Smooth muscle cell (in vitro differentiated cells): ENCODE measurements at regions not wholly inside any gene's neighbourhood (a gene's known extent, or its start where the extent isn't known, plus 50 kb on each side); places are given as distances from the start of the nearest gene placed in this dataset.

Source experiments
- DNase-seq: peaks from one replicate; lab custom pipeline; 2025; ENCODE audit not compliant: unreplicated experiment; lab: John Stamatoyannopoulos, UW
- H2AFZ ChIP-seq: fragments of 200-600 bp; sonication (generic); 2 replicates; pipeline ENCODE4 v1.6.0; 2016; ENCODE audit warnings: antibody characterized with exemption, low read depth, mild to moderate bottlenecking
- H3F3A ChIP-seq: fragments of 200-600 bp; sonication (generic); 2 replicates; pipeline ENCODE4 v1.6.0; 2017; ENCODE audit warnings: antibody characterized with exemption, low read depth
- H3K27ac ChIP-seq: fragments of 200-600 bp; sonication (generic); 2 replicates; pipeline ENCODE4 v1.5.1; 2016; ENCODE audit warnings: low read depth, mild to moderate bottlenecking
- H3K27me3 ChIP-seq: fragments of 200-600 bp; sonication (generic); 2 replicates; pipeline ENCODE4 v1.6.1; 2016; ENCODE audit warnings: low read depth, mild to moderate bottlenecking
- H3K36me3 ChIP-seq: fragments of 200-600 bp; sonication (generic); 2 replicates; pipeline ENCODE4 v1.5.1; 2016; ENCODE audit warnings: low read depth
- H3K4me1 ChIP-seq: fragments of 200-600 bp; sonication (generic); 2 replicates; pipeline ENCODE4 v1.5.1; 2016; ENCODE audit warnings: low read depth
- H3K4me2 ChIP-seq: fragments of 200-600 bp; sonication (generic); 2 replicates; pipeline ENCODE4 v1.6.0; 2016; ENCODE audit warnings: mild to moderate bottlenecking
- H3K4me3 ChIP-seq: fragments of 200-600 bp; sonication (generic); 2 replicates; pipeline ENCODE4 v1.5.1; 2016; ENCODE audit warnings: mild to moderate bottlenecking
- H3K79me2 ChIP-seq: fragments of 200-600 bp; sonication (generic); 2 replicates; pipeline ENCODE4 v1.6.0; 2016; ENCODE audit warnings: low read depth, mild to moderate bottlenecking
- H3K9ac ChIP-seq: fragments of 200-600 bp; sonication (generic); 2 replicates; pipeline ENCODE4 v1.6.0; 2016; ENCODE audit warnings: low read depth
- H3K9me3 ChIP-seq: fragments of 200-600 bp; sonication (generic); replicated peaks from 2 replicates; pipeline ENCODE4 v1.5.1; 2016; ENCODE audit warnings: low read depth
- H4K20me1 ChIP-seq: fragments of 200-600 bp; sonication (generic); 2 replicates; pipeline ENCODE4 v1.6.0; 2016; ENCODE audit warnings: low read depth
- CTCF ChIP-seq: fragments of 200-600 bp; sonication (generic); IDR thresholded peaks from 2 replicates; pipeline ENCODE4 v1.5.1; 2017; ENCODE audit warnings: borderline replicate concordance, mild to moderate bottlenecking, antibody characterized with exemption; ENCODE audit not compliant: insufficient read depth, poor library complexity, severe bottlenecking
- WGBS: methylation state at CpG from one replicate; pipeline ENCODE4 v1.1.7; 2016; ENCODE audit warnings: low lambda C conversion rate; 5-methylcytosine and 5-hydroxymethylcytosine counted together

DNA sequence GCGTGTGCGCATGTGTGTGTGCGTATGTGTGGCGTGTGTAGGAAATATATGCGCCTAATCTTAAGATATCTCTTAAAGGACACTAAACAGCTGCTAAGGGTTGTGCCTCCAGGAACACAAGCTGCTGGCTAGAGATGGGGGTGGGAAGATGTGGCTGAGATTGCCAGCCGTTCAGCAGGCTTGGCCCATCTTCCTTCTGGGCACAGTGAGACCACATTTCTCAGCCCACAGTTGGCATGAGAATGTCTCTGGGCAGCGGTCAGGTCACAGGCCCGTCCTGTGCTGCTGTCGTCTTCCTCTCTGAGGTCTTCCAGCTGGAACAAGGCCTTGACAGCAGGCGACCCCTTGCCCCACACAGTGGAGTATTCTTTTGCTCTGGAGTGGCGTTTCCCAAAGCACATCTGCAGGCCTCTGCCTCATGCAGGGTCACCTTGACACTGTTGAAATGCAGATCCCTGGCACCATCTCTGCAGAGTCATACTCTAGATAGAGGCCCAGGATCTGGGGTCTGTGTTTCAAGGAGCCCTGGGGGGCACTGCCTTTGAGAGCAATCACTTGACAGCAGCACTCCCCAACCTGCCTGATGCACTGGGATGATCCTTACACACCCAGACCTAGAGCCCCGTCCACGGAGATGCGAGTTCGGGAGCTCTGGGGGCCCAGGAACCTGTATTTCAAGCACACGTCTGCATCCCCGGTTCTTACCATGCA is 335.5 kb upstream of the SFSWAP start:
- H3K9ac ChIP-seq = no peak overlapping the region
- peaks cover 6% of the 10 kb centered on the region for H3K4me1 ChIP-seq
- no peak for DNase-seq
- H3K36me3 ChIP-seq = no peaks in the 10 kb centered on the region
- H3K4me3 ChIP-seq = no peak overlapping the region
- H3K4me2 ChIP-seq = no peak overlapping the region
- H3F3A ChIP-seq = no peaks in the 10 kb centered on the region
- no peaks in the 10 kb centered on the region for H3K27me3 ChIP-seq
- no peak overlapping the region for H2AFZ ChIP-seq
- 88% methylated on average over 17 of the region's 17 CpGs for WGBS
- no peak for TF ChIP-seq CTCF
- H3K27ac ChIP-seq = no peak overlapping the region
- no peaks in the 10 kb centered on the region for H3K9me3 ChIP-seq
- H4K20me1 ChIP-seq = no peaks in the 10 kb centered on the region
- H3K79me2 ChIP-seq = no peaks in the 10 kb centered on the region

DNA sequence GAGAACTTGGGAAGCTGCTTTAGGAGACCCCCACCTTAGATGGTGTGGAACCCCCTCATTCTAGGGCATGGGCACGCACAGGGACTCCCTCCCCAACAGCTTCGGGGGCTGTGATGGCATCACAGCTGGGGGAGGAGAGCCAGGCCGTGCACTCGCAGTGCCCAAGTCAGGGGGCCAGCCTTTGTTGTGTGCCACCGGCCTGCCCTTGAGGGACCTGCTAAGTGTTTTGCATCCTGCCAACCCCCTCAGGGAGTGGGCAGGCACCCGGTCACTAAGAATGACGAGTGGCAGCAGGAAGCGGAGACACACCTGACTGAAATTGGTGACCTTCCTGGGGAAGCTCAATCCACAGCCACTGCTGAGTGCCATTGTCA is 334.9 kb upstream of the SFSWAP start:
- H3K9me3 ChIP-seq = no peaks in the 10 kb centered on the region

GRCh38 chr12:131378176-131378842 is 332.6 kb upstream of the SFSWAP start:
- Histone ChIP-seq H3K4me3 (no peak overlapping the region), H3K27ac (no peak overlapping the region), H3F3A (no peaks in the 10 kb centered on the region), H3K79me2 (no peaks in the 10 kb centered on the region), H4K20me1 (no peaks in the 10 kb centered on the region), H3K9me3 (no peaks in the 10 kb centered on the region), H3K4me2 (no peak overlapping the region), H2AFZ (no peak overlapping the region), H3K27me3 (no peaks in the 10 kb centered on the region), H3K9ac (no peak overlapping the region), H3K4me1 (peaks cover 6% of the 10 kb centered on the region), H3K36me3 (no peaks in the 10 kb centered on the region)
- TF ChIP-seq CTCF = no peak
- DNase-seq = no peak
- WGBS = 94% methylated on average over 29 of the region's 29 CpGs

More for the DNA sequence above, 334.9 kb upstream of the SFSWAP start:
- H4K20me1 ChIP-seq = no peaks in the 10 kb centered on the region
- no peak overlapping the region for H3K27ac ChIP-seq
- no peak overlapping the region for H3K9ac ChIP-seq
- no peaks in the 10 kb centered on the region for H3K36me3 ChIP-seq
- H3K27me3 ChIP-seq = no peaks in the 10 kb centered on the region
- no peak overlapping the region for H3K4me3 ChIP-seq
- H3F3A ChIP-seq = no peaks in the 10 kb centered on the region
- 93% methylated on average over 8 of the region's 8 CpGs for WGBS
- no peak overlapping the region for H2AFZ ChIP-seq
- H3K79me2 ChIP-seq = no peaks in the 10 kb centered on the region
- no peak for TF ChIP-seq CTCF
- H3K4me2 ChIP-seq = no peak overlapping the region
- no peak for DNase-seq
- peaks cover 6% of the 10 kb centered on the region for H3K4me1 ChIP-seq
